ENCODE measurements at regions not wholly inside any gene's neighbourhood (a gene's known extent, or its start where the extent isn't known, plus 50 kb on each side); places are given as distances from the start of the nearest gene placed in this dataset.

DNA sequence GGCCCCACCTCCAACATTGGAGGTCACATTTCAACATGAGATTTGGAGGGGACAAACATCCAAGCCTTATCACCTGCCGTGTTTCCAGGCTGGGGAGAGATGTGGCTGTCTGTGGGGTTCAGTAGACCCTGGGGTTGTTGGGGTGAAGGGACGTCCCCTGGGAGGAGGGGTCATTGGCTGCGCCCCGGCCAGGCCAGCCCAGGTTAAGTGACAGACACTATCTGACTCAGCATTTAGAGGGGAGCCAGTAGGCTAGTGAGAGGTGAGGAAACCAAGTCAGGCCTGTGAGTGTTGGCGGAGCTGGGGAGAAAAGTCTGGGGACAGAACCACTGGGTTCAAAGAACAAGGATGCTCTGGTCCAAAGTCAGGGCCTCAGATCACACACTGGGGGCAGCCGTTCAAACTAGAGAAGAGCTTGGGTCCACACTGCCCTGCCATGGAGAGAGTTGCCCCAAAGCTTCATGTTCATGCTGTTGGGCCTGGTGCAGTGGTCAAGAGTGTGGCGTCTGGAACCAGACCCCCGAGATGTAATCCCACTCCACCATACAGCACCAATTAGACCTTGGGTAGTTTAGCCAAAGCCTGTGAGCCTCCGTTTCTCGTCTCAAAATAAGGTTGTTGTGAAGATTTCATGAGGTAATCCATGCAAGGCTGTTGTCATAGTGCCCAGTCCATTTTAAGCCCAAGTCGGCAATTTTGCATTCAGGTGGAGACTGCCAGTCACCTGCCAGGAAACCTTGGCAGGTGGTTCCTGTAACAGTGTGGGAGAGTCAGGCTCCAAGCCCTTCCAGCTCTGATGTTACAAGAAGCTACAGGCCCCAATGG is 1289.6 kb downstream of the TBC1D22A start:
- Histone ChIP-seq H3K27me3 (replicated peaks; ENCODE audit: insufficient read depth) (no peaks in the 10 kb centered on the region), H3K27ac (no peak overlapping the region), H3K4me1 (ENCODE audit: control insufficient read depth in 1 of 2, low read depth in 2 of 2) (no peaks in the 10 kb centered on the region), H3K4me3 (no peak overlapping the region), H3K9me3 (no peaks in the 10 kb centered on the region), H3K36me3 (no peaks in the 10 kb centered on the region)
- no peak for ATAC-seq (ENCODE audit: insufficient number of reproducible peaks, low FRiP score, low read depth)
- DNase-seq (ENCODE audit: low spot score): no peak
- TF ChIP-seq, protein P1, sequence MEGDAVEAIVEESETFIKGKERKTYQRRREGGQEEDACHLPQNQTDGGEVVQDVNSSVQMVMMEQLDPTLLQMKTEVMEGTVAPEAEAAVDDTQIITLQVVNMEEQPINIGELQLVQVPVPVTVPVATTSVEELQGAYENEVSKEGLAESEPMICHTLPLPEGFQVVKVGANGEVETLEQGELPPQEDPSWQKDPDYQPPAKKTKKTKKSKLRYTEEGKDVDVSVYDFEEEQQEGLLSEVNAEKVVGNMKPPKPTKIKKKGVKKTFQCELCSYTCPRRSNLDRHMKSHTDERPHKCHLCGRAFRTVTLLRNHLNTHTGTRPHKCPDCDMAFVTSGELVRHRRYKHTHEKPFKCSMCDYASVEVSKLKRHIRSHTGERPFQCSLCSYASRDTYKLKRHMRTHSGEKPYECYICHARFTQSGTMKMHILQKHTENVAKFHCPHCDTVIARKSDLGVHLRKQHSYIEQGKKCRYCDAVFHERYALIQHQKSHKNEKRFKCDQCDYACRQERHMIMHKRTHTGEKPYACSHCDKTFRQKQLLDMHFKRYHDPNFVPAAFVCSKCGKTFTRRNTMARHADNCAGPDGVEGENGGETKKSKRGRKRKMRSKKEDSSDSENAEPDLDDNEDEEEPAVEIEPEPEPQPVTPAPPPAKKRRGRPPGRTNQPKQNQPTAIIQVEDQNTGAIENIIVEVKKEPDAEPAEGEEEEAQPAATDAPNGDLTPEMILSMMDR (IDR thresholded peaks at IDR 0.05): no peak

DNA sequence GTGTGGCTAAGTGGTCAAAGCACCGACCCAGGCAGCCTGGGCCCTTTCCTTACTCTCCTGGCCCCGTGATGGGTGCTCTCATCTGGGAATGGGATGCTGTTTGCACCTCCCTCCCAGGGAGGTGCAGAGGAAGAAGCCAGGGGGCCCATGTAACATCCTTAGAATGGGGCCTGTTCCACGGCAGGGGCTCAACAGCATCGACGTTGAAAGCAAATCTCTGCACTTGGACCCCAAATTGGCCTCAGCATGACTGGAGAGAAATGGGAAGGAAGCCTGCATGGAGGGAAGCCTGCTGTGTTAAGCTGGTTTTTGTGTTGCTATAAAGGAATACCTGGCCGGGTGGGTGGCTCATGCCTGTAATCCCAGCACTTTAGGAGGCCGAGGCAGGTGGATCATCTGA is 1288.4 kb downstream of the TBC1D22A start:
- no peak for DNase-seq (ENCODE audit: low spot score)
- no peak for ATAC-seq (ENCODE audit: insufficient number of reproducible peaks, low FRiP score, low read depth)
- H3K27me3 ChIP-seq (replicated peaks; ENCODE audit: insufficient read depth): no peaks in the 10 kb centered on the region

DNA sequence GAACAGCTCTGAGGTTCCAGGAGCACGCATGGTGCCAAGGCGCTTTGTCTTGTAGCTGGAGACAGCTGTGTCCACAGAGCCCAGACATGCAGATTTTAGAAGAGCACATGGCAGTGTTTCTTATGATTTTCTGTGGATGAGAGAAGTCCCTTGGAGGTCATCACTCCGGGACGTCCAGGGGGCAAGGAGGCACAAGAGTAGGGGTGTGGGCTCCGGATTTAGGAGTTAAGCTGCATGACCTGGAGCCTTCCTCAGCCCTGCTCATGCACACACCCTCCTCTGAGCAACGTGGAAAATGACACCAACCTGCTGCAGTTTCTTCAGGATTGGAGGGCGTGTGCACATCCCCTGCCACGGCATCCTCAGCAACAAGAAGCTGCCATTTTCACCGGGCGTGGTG is 1286.7 kb downstream of the TBC1D22A start:
- no peak overlapping the region for H3K27ac ChIP-seq
- ATAC-seq (ENCODE audit: insufficient number of reproducible peaks, low FRiP score, low read depth) (no peak), DNase-seq (ENCODE audit: low spot score) (no peak)
- no peak overlapping the region for H3K4me3 ChIP-seq
- H3K4me1 ChIP-seq (ENCODE audit: control insufficient read depth in 1 of 2, low read depth in 2 of 2): no peaks in the 10 kb centered on the region
- TF ChIP-seq, protein P1 (IDR thresholded peaks at IDR 0.05): no peak
- H3K9me3 ChIP-seq: no peaks in the 10 kb centered on the region
- H3K36me3 ChIP-seq: no peaks in the 10 kb centered on the region
- H3K27me3 ChIP-seq (replicated peaks; ENCODE audit: insufficient read depth): no peaks in the 10 kb centered on the region

More for the DNA sequence above, 1288.4 kb downstream of the TBC1D22A start:
- H3K4me1 ChIP-seq (ENCODE audit: control insufficient read depth in 1 of 2, low read depth in 2 of 2): no peaks in the 10 kb centered on the region
- H3K27ac ChIP-seq: no peak overlapping the region
- no peak overlapping the region for H3K4me3 ChIP-seq
- no peaks in the 10 kb centered on the region for H3K9me3 ChIP-seq
- no peaks in the 10 kb centered on the region for H3K36me3 ChIP-seq
- TF ChIP-seq, protein P1 (IDR thresholded peaks at IDR 0.05): no peak

DNA sequence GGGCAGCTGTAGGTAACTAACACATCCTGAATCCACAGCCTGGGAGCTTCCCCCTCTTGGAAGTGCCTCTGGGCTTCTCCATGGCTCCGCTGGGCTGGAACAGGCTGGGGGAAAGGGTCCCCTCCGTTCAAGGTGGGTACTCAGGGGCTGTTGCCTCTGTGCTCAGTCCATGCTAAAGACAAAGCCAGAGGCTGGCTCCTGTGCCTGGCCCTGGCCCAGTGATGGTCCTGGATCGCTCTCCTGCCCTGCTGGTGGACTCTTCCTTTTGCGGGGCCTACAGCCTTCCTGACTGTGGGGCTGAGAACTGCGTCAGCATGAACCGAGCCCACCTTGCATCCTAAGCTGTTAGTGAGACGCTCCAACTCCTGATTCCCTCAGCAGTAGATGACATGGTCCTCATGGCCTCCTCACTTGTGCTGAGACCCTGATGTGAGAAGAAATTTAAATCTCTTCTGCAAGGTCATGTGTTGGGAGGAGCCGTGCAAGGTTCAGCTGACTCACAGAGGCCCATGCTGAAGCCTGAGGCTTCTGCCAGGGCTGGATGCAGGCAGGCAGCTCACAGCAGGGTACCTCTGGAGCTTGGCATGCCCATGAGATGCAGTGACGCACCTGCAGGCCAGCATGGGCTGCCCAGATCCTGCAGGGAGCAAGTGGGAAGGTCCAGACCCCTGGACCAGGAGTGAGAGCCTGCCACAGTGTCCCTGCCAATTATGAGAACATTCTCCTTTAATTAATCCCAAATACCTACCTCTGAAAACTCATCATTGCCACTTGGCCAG is 1285.5 kb downstream of the TBC1D22A start:
- H3K4me3 ChIP-seq: no peak overlapping the region
- no peak overlapping the region for H3K27ac ChIP-seq
- H3K36me3 ChIP-seq: no peaks in the 10 kb centered on the region
- ATAC-seq (ENCODE audit: insufficient number of reproducible peaks, low FRiP score, low read depth): no peak
- no peaks in the 10 kb centered on the region for H3K27me3 ChIP-seq (replicated peaks; ENCODE audit: insufficient read depth)
- no peaks in the 10 kb centered on the region for H3K9me3 ChIP-seq
- H3K4me1 ChIP-seq (ENCODE audit: control insufficient read depth in 1 of 2, low read depth in 2 of 2): no peaks in the 10 kb centered on the region
- DNase-seq (ENCODE audit: low spot score): no peak
- TF ChIP-seq, protein P1 (IDR thresholded peaks at IDR 0.05): no peak

DNA sequence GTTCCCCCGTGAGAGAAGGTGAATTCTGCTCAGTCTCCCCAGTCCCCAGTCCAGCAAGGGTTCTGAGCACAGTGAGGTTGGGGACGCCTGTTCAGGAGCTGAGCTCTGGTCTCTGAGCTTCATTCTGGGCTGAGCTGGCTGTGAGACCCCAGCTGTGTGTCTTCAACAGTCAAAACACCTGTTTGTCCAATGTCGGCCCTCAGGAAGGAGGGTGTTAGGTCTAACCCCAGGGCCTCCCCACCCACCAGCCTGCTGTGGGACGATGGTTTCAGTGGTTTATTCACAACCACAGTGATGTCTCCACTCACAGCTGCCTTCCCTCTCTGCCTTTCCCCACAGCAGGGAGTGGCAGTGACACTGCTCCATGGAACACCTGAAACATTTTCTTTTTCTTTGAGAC is 1282.9 kb downstream of the TBC1D22A start:
- Histone ChIP-seq H3K36me3 (no peaks in the 10 kb centered on the region), H3K9me3 (no peaks in the 10 kb centered on the region), H3K27me3 (replicated peaks; ENCODE audit: insufficient read depth) (no peaks in the 10 kb centered on the region), H3K4me1 (ENCODE audit: control insufficient read depth in 1 of 2, low read depth in 2 of 2) (no peaks in the 10 kb centered on the region), H3K27ac (no peak overlapping the region), H3K4me3 (no peak overlapping the region)
- DNase-seq (ENCODE audit: low spot score) (no peak), ATAC-seq (ENCODE audit: insufficient number of reproducible peaks, low FRiP score, low read depth) (no peak)
- TF ChIP-seq, protein P1 (IDR thresholded peaks at IDR 0.05): no peak
